GM21360 (cell line): ENCODE measurements at regions not wholly inside any gene's neighbourhood (a gene's known extent, or its start where the extent isn't known, plus 50 kb on each side); places are given as distances from the start of the nearest gene placed in this dataset.
A peak's percentile ranks its signal among the peaks of the same experiment; 100 is the strongest.

Source experiments
- ATAC-seq: cut with Tn5 transposase; IDR thresholded peaks from one replicate; pipeline ENCODE4 v1.9.1; 2021; ENCODE audit warnings: mild to moderate bottlenecking, moderate library complexity; ENCODE audit not compliant: unreplicated experiment

DNA sequence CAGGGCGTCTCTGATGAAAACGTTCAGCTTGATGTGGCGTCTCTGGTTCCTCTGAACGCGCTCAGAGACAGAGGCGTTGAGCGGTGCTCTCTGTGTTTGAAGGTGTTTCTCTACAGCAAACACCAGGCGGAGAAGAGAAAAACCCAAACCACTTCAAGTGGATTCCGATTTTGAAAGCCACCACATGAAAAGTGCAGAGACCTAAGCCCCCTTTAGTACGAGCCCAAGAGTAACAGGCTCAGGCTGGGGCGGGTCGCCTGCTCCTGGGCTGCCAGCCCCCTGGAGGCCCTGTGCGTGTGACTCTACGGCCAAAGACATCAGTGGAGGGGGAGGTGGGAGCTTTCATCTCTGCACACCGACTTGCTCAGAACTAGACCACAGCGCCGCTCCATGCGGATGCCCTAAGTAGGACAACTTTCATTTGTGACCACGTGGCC lies 328.4 kb downstream of the MAF start:
- no peak for ATAC-seq

DNA sequence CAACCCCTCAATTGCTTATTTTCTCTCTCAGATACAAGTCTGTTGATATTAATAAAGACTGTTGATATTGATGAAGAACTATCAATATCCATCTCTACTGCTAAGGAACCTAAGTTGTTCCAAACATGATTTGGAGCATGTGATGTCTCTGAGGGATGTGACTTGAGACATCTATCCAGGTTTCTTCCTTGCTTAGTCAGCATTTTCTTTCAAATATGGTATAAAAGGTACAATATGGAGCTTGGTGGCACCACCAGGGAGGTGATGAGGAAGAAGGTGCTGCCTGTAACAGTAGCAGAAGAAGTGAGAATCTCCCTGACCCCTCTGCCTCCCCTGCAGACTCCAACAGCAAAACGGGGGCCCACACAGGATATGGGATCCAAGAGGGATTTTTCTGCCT lies 329.0 kb downstream of the MAF start:
- ATAC-seq, result no peak

DNA sequence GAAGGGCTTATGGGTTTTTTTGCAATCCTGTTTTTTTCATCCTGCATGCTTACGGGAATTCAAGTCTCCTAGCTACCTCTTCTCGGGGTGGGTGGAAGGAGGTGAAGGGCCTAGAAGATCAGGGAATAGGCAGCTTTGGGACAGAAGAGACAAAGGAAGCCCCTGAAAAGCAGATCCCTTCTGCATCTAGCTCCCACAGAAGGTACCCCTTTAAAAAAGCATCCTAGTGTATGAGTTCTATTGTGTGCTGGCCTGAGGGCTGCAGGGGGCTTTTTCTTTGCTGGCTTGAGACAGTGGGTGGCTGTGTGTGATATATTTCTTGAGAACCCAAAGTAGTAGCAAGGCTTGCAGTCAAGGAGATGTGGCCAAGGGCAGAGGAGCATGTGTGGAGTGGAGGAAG lies 330.5 kb downstream of the MAF start:
- ATAC-seq, result no peak

DNA sequence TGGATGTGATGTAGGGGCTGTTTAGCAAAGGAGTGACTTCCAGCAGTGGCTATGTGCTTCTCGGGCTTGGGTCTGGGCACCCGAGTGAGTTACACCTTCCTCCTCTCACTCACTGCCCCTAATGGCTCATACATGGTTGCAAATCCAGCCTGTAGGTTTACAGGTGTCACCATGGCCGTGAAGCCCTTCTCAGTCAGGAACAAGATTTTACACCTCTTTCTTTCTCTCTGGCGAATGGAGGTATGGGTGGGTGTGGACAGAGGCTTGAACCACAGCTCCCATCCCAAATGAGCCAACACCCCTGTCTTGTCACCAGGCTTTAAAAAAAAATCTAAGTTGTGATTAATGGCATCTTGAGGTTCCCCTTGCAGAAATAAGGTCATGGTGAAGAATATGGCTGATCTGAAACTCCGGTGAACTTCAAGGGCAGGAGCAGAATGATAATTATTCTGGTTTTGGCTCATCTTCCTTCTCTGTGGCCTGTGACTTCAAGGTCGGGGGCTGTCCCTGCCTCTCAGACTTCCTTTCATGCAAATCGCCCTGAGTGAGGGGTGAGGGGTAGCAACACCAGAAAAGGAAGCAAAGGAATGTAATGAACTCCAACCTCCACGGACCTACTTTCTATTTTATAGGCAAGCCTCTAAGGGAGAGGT lies 331.2 kb downstream of the MAF start:
- ATAC-seq, result peak; percentile 96

DNA sequence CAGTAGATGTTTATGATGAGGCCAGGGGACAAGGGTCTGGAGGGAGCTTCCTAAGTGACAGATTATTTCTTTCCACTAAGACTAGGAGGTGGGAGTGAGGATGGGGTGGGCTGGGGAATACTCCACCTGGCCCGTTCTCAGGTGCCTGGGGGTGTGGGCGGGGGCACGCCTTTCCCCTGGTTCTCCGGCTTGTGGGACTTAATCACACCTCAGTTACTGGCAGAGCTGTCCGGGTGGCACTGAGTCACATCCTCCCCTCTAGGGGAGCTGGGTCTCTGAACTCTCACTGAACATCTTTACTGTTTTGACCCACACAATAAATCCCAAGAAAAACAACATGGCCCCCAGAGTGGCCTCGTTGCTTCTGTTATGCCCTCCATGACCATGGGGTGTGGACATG lies 332.8 kb downstream of the MAF start:
- ATAC-seq, result no peak

DNA sequence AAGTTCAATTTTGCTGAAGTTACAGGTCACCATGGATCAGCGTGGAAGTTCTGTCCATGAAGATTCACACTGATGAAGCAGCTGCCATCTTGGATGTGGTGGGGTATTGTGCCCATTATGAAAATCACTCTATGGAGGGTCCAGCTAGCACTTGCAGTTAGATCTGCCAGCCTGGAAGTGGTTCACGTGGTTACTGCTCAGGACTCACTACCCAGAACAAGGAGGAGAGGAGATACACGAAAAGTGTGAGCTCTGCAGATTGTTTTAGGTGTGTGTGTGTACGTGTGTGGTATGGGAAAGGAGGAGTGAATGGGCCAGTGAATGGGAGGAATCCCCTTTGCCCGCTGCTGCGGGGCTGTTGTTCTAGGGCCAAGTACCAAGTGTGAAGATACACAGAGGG lies 333.4 kb downstream of the MAF start:
- no peak for ATAC-seq

DNA sequence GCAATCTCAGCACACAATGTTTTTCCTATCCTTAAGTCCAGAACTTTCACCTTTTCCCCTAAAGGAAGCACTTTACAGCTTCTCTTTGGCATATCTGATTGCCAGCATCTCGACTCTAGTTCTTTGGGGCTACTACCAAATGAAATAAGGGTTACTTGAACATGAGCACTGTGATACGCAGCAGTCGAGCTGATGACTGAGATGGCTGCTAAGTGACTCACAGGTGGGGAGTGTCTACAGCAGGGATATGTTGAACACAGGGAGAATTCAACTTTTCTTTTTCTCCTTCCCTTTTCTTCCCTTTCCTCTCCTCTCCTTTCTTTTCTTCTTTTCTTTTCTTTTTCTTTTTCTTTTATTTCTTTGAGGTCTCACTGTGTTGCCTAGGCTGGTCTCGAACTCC lies 334.8 kb downstream of the MAF start:
- ATAC-seq, result no peak

DNA sequence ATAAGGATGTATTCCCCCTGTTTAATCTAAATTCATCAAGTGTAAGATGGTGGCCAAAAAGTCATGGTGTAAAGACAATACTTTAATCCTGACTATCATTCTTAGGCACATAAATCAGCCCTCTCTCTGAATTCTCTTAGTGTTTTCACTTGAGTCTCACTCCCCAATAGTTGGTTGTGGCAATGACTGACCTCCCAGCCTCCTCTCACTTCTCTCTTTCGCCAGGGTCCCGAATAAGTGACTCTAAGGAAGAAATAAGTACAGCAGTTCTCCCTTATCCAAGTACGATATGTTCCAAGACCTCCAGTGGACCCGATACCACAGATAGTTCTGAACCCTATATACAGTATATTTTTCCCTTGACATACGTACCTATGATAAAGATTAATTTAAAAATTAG lies 335.3 kb downstream of the MAF start:
- ATAC-seq, result no peak

DNA sequence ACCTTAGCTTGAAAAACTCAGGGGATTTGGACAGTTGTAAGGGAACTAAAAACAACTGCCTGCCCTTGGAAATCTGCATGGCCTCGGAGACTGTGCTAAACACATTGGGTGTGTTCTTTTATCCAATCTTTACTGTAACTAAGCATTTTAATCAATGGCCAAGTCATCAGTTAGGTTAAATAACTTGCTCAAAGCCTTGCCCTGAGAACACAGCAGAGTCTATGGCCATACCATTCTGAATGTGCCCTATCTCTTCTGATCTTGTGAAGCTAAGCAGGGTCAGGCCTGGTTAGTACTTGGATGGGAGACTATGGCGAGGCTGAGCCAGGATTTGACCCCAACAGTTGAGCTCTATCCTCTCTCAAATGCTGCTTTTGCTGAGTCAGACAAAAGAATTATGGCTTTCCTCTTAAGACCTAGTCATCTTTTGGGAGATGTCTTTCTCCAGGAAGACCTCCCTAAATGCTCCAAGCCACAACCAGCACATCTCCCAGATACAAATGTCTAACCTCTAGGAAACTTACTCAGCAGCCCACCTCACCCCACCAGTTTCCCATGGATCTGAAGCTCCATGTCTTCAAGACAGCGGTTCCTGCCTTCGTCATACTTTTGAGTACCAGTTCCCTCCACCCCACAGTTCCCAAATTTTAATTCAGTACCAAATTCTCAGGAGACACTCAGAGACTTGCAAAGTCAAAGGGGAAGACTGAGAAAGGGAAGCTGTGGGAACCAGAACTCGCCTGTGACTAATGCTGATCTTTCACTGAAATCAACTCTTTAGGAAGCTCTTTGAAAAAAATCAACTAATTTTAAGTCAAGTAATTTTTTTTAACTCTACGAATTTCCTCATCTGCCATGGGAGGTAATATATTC lies 336.1 kb downstream of the MAF start:
- ATAC-seq, result no peak

DNA sequence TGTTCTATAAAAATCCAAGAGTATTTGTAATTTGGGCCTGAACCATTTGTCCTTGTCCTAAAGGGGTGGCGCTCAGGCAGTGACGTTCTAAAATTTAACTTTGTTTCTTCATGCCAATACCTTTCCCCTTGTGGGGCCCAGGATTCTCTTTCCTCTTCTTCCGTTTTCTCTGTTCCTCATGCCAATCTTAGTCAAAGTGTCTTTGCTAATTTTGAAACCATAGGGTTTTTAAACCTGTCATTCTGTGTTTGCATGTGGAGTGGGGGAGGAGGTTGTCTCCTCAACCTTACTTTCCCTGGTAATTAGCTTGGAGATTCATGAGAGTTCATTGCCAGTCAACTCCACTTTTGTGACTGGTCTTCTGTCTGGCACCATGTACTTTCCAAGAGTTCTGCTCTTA lies 337.1 kb downstream of the MAF start:
- ATAC-seq, result no peak
